Hepatocyte (in vitro differentiated cells): ENCODE measurements at regions not wholly inside any gene's neighbourhood (a gene's known extent, or its start where the extent isn't known, plus 50 kb on each side); places are given as distances from the start of the nearest gene placed in this dataset.

Experiments used
- EZH2phosphoT487 ChIP-seq: fragments of 200-600 bp; sonication (generic); IDR thresholded peaks from one replicate; pipeline ENCODE4 v1.6.1; 2018; ENCODE audit warnings: antibody characterized with exemption, mild to moderate bottlenecking, low read depth, moderate library complexity; ENCODE audit not compliant: unreplicated experiment, severe bottlenecking
- TF ChIP-seq, protein P1 (sequence below): fragments of 200-600 bp; sonication (generic); IDR thresholded peaks from 2 replicates; pipeline ENCODE4 v1.5.1; 2016; ENCODE audit warnings: antibody characterized with exemption, mild to moderate bottlenecking; ENCODE audit not compliant: poor library complexity

DNA sequence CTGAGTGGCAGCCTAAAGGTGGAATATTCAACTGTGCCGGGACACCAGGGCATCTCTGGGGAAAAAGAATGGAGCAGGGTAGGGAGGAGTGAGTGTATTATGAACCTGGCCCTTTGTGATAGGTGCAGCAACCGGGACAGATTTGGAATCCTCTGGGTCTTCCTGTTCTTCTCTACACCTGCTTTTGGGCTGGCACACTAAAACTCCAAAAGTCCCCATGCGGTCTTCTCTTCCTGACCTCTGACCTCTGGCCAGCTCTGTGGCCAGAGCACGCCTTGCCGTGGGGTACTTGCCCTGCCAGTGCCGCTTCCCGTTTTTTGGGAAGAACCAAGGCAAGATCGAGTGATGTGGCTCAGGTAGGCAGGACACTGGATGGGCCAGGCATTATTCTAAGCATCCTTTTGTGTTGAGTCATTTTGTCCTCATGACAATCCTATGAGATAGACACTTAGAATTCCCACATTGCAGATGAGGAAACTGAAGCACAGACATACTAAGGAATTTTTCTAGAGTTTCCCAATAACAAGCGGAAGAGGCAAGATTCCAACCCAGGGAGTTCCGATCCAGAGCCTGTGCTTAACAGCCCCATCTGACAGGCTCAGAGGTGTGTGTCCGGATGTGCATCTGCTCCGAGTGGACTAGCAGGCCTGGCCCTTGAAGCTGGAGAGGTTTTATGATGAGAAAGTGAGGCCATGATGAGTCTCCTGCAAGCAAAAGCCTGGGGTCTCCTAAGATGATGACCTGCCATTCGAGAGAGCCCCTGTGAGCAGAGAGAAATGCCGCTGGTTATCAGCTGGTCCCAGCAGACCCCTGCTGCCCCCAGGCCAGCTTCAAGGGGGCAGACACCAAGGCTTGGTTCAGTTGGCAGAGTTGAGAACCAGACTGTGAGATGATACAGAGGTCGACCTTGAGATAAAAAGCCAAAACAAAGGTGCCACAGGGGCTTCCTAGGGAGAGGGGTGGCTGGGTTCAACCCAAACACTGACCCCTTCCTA, 67.9 kb upstream of the ESRRB start:
- no peak for TF ChIP-seq EZH2phosphoT487
- TF ChIP-seq, protein P1, sequence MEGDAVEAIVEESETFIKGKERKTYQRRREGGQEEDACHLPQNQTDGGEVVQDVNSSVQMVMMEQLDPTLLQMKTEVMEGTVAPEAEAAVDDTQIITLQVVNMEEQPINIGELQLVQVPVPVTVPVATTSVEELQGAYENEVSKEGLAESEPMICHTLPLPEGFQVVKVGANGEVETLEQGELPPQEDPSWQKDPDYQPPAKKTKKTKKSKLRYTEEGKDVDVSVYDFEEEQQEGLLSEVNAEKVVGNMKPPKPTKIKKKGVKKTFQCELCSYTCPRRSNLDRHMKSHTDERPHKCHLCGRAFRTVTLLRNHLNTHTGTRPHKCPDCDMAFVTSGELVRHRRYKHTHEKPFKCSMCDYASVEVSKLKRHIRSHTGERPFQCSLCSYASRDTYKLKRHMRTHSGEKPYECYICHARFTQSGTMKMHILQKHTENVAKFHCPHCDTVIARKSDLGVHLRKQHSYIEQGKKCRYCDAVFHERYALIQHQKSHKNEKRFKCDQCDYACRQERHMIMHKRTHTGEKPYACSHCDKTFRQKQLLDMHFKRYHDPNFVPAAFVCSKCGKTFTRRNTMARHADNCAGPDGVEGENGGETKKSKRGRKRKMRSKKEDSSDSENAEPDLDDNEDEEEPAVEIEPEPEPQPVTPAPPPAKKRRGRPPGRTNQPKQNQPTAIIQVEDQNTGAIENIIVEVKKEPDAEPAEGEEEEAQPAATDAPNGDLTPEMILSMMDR, result no peak
